Cardiac muscle cell (in vitro differentiated cells and primary cell): ENCODE measurements at regions not wholly inside any gene's neighbourhood (a gene's known extent, or its start where the extent isn't known, plus 50 kb on each side); places are given as distances from the start of the nearest gene placed in this dataset.
"Not testable (repeated sequence)": the region's sequence is repeated elsewhere in the genome, so short reads cannot be mapped to it uniquely, and the experiment has no call there.

ENCODE experiments used
- DNase-seq, 2 donors: peaks; one replicate each; pipeline versions ENCODE4 v3.0.0 to v3.0.0-alpha.2; 2010 to 2017; ENCODE audit warnings: low read depth in 1 of 2, low spot score in 1 of 2
- H3K27ac ChIP-seq: fragments of 200-600 bp; sonication (generic); 2 replicates; pipeline ENCODE4 v1.5.1; 2016
- H3K27me3 ChIP-seq: fragments of 200-600 bp; sonication (generic); 2 replicates; pipeline ENCODE4 v1.6.0; 2016; ENCODE audit warnings: control low read depth
- H3K36me3 ChIP-seq: fragments of 200-600 bp; sonication (generic); 2 replicates; pipeline ENCODE4 v1.5.1; 2016; ENCODE audit warnings: control low read depth
- H3K4me1 ChIP-seq: fragments of 200-600 bp; sonication (generic); 2 replicates; pipeline ENCODE4 v1.8.1; 2017; ENCODE audit warnings: low read depth, mild to moderate bottlenecking, mixed run types
- H3K4me3 ChIP-seq: fragments of 200-600 bp; sonication (generic); 2 replicates; pipeline ENCODE4 v1.5.1; 2016; ENCODE audit warnings: mild to moderate bottlenecking
- H3K9me3 ChIP-seq: fragments of 200-600 bp; sonication (generic); 2 replicates; pipeline ENCODE4 v1.5.1; 2017; ENCODE audit warnings: low read depth, mild to moderate bottlenecking, control low read depth
- TF ChIP-seq, protein P1 (sequence below): IDR thresholded peaks from 2 replicates; pipeline ENCODE4 v1.5.1; 2012; ENCODE audit warnings: low read depth, mild to moderate bottlenecking, low read length

DNA sequence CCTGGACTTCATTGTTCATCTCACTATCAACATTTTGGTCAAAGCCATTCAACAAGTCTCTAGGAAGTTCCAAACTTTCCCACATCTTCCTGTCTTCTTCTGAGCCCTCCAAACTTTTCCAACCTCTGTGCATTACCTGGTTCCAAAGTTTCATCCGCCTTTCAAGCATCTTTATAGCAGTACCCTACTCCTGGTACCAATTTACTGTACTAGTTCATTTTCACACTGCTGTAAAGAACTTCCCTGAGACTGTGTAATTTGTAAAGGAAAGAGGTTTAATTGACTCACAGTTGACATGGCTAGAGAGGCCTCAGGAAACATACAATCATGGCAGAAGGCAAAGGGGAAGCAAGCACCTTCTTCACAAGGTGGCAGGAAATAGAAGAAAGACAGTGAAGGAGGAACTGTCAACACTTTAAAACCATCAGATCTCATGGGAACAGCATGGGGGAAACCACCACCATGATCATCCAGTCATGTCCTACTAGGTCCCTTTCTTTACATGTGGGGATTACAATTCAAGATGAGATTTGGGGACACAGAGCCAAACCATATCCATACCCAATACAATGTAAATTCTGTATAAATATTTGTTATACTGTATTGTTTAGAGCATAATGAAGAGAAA lies 109.7 kb downstream of the C12orf75 start:
- Histone ChIP-seq H3K4me3 (no peak overlapping the region), H3K9me3 (no peaks in the 10 kb centered on the region), H3K4me1 (peaks cover 10% of the 10 kb centered on the region), H3K27me3 (no peaks in the 10 kb centered on the region), H3K36me3 (no peaks in the 10 kb centered on the region), H3K27ac (no peak overlapping the region)
- no peak for DNase-seq
- TF ChIP-seq, protein P1, sequence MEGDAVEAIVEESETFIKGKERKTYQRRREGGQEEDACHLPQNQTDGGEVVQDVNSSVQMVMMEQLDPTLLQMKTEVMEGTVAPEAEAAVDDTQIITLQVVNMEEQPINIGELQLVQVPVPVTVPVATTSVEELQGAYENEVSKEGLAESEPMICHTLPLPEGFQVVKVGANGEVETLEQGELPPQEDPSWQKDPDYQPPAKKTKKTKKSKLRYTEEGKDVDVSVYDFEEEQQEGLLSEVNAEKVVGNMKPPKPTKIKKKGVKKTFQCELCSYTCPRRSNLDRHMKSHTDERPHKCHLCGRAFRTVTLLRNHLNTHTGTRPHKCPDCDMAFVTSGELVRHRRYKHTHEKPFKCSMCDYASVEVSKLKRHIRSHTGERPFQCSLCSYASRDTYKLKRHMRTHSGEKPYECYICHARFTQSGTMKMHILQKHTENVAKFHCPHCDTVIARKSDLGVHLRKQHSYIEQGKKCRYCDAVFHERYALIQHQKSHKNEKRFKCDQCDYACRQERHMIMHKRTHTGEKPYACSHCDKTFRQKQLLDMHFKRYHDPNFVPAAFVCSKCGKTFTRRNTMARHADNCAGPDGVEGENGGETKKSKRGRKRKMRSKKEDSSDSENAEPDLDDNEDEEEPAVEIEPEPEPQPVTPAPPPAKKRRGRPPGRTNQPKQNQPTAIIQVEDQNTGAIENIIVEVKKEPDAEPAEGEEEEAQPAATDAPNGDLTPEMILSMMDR, result no peak

DNA sequence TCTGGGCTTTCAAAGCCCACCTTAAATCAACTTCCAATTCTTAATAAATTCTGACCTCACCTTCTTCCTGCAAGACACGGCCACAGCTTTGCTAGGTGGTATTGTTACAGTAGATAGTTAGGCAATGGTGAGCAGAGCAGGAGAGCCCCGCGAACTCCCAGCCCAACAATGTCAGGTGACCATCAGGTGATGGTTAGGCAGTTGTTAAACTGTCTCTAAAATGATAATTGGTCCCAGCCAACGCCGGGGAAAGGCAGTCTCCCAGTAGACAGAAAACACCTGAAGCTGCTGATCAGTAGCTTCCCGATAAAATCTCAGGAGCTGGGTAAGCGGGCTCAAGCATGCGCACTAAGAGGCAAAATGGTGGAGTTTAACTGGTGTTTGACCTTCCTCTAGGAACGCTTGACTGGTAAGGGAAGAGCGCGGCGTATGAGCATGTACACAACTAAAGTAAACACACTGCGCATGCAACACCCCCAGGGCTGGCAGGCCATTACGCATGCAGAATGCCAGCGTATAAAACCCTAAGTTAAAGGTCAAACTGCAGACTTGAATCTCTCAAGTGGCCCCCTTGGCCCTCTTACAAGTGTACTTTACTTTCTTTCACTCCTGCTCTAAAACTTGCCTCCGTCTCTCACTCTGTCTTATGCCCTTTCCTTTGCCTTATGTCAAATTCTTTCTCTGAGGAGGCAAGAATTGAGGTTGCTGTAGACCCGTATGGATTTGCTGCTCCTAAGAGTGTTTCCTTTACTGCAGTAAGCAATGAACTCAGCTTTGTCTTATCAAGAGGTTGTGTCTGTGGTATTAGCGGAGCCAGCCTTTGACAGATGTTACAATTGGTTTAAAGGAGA lies 113.5 kb downstream of the C12orf75 start:
- Histone ChIP-seq H3K27me3 (no peaks in the 10 kb centered on the region), H3K9me3 (no peaks in the 10 kb centered on the region), H3K4me1 (peaks cover 19% of the 10 kb centered on the region), H3K27ac (peak overlapping the region; percentile 12), H3K36me3 (no peaks in the 10 kb centered on the region), H3K4me3 (no peak overlapping the region)
- TF ChIP-seq, protein P1, result no peak
- peak in 1 of 2 donors; percentile 37 for DNase-seq

DNA sequence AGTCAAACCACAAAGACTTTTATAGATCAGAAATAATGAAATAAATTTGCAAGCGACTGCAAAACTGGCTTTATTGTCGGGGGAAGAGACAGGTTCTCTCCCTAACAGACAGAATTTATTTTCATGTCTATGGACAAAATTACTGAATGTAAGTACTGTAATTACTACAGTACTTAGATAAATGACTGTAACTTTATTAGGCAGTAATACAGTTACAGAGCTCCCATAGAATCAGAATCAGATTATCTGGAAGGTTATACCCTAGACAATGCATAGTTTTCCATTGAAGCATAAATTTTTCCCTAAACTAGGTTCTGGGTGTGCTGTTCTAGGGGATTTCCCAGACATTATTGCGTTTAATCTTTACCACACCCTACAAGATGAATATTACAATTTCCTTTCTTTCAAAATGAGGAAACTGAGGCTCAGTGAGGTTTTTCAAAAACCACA lies 114.2 kb downstream of the C12orf75 start:
- H3K9me3 ChIP-seq, result no peaks in the 10 kb centered on the region
- peak overlapping the region; percentile 12 for H3K27ac ChIP-seq
- TF ChIP-seq, protein P1, result no peak
- no peak for DNase-seq
- peaks cover 19% of the 10 kb centered on the region for H3K4me1 ChIP-seq
- H3K27me3 ChIP-seq, result no peaks in the 10 kb centered on the region
- no peak overlapping the region for H3K4me3 ChIP-seq
- H3K36me3 ChIP-seq, result no peaks in the 10 kb centered on the region

DNA sequence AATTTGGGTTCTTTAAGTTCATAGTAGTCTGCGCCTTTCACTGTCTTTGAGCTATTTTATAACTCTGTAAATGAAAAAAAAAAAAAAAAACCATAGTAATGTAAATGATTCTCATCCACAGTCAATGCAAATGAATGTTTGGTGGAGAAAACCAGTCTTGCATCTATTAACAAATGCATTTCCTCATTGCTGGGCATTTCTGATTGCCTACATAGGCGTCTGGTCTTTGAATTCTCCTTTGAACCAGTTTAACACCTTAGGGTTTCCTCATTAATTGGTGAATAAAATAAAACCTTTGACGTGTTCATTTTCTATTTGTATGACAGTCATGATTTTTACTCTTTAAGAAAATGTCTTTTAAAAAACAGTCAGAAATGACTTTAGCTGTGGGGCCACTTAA lies 114.8 kb downstream of the C12orf75 start:
- Histone ChIP-seq H3K9me3 (no peaks in the 10 kb centered on the region), H3K36me3 (no peaks in the 10 kb centered on the region), H3K27me3 (no peaks in the 10 kb centered on the region), H3K27ac (peak overlapping the region; percentile 0), H3K4me3 (no peak overlapping the region), H3K4me1 (peaks cover 19% of the 10 kb centered on the region)
- TF ChIP-seq, protein P1, result no peak
- no peak for DNase-seq

DNA sequence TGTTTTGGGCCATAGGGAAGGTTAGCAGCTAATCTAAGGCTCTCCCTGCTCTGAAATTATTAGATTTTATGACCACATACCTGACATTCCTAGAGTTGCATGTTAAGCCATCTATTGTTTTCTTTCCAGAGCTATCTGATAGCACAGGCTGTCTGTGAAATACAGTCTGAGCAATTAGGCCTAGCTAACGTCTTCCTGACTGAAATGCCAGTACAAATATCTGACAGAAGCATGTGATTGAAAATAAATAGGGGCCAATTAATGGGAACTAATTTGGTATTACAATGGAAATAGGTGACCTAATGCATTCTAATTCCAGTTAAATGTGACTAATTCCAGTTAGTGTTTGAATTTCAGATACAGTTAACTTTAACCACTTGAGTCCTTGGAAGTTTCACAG lies 115.2 kb downstream of the C12orf75 start:
- Histone ChIP-seq H3K4me1 (peaks cover 19% of the 10 kb centered on the region), H3K36me3 (no peaks in the 10 kb centered on the region), H3K27me3 (no peaks in the 10 kb centered on the region), H3K27ac (peak overlapping the region; percentile 0), H3K9me3 (no peaks in the 10 kb centered on the region), H3K4me3 (no peak overlapping the region)
- peak; percentile 23 to 45 for DNase-seq
- TF ChIP-seq, protein P1, result no peak

DNA sequence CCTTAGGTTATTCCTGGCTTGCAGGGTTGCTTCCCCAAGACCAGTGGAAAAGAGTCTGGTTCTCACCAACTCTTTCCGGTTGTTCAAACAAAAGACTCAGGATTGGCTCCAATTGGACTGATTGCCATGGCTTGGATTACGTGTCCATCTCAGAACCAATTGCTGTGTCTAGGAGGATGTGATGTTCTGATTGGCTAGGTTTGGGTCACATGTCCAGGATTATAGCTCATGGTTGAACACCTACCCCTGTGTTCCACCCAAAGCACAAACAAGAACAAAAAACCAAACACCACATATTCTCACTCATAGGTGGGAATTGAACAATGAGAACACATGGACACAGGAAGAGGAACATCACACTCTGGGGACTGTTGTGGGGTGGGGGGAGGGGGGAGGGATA lies 116.0 kb downstream of the C12orf75 start:
- H3K9me3 ChIP-seq, DNase-seq, H3K27me3 ChIP-seq, H3K27ac ChIP-seq, H3K4me3 ChIP-seq, H3K36me3 ChIP-seq: not testable (repeated sequence)
- peaks cover 19% of the 10 kb centered on the region for H3K4me1 ChIP-seq
